ENCODE measurements at regions not wholly inside any gene's neighbourhood (a gene's known extent, or its start where the extent isn't known, plus 50 kb on each side); places are given as distances from the start of the nearest gene placed in this dataset.

- Histone ChIP-seq H3K4me1 (no peaks in the 10 kb centered on the region), H3K9me3 (no peaks in the 10 kb centered on the region), H3K27me3 (no peaks in the 10 kb centered on the region), H3K4me3 (no peak overlapping the region), H3K27ac (no peak overlapping the region), H3K36me3 (no peaks in the 10 kb centered on the region)
- no peak for TF ChIP-seq CTCF (IDR thresholded peaks at IDR 0.05)
- DNase-seq (ENCODE audit: low spot score): no peak
Measured at GRCh38 chr6:65922049-65922448, 215.0 kb upstream of the EYS start.

- no peak for DNase-seq (ENCODE audit: low spot score)
- no peaks in the 10 kb centered on the region for H3K27me3 ChIP-seq
- H3K4me3 ChIP-seq: no peak overlapping the region
- peaks cover 0 to 5% of the 10 kb centered on the region in 2 donors for H3K9me3 ChIP-seq
- no peaks in the 10 kb centered on the region for H3K36me3 ChIP-seq
- no peaks in the 10 kb centered on the region for H3K4me1 ChIP-seq
- no peak overlapping the region for H3K27ac ChIP-seq
- no peak for TF ChIP-seq CTCF (IDR thresholded peaks at IDR 0.05)
Measured at GRCh38 chr6:65908065-65908464, 201.0 kb upstream of the EYS start.

DNA sequence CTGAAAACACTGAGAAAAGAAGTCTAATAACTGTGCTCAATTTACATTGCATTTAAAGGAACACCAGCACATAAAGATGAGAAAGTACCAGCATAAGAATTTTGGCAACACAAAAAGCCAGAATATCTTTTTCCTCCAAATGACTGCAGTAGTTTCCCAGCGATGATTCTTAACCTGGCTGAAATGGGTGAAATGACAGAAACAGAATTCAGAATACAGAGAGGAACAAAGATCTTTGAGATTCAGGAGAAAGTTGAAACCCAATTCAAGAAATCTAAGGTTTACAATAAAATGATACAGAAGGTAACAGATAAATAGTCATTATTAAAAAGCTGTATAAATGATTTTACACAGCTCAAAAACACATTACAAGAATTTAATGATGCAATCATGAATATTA lies 197.0 kb upstream of the EYS start:
- no peak for TF ChIP-seq CTCF (IDR thresholded peaks at IDR 0.05)
- no peak overlapping the region for H3K27ac ChIP-seq
- H3K27me3 ChIP-seq: no peaks in the 10 kb centered on the region
- DNase-seq (ENCODE audit: low spot score): no peak
- H3K4me1 ChIP-seq: no peaks in the 10 kb centered on the region
- no peak overlapping the region for H3K4me3 ChIP-seq
- no peaks in the 10 kb centered on the region for H3K9me3 ChIP-seq
- H3K36me3 ChIP-seq: no peaks in the 10 kb centered on the region

DNA sequence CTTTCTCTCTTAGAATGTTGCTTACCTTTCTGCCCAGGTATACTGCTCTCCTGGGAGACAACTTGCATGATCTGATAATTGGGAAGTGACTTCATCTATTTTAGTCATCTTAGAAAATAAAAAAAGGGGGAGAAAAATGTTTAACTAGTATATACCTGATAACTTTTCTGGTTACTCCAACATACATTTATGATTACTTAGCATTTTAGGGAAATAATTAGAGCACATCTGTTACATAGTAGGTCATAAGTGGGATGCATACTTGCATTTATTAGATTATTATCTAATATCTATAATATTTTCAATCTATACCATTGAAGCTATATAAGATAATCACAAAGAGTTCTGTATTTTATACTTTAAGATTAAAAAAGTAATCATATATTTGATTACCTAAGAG lies 193.9 kb upstream of the EYS start:
- Histone ChIP-seq H3K36me3 (no peaks in the 10 kb centered on the region), H3K27me3 (no peaks in the 10 kb centered on the region), H3K9me3 (no peaks in the 10 kb centered on the region), H3K4me3 (no peak overlapping the region), H3K4me1 (no peaks in the 10 kb centered on the region), H3K27ac (no peak overlapping the region)
- no peak for TF ChIP-seq CTCF (IDR thresholded peaks at IDR 0.05)
- DNase-seq (ENCODE audit: low spot score): no peak

DNA sequence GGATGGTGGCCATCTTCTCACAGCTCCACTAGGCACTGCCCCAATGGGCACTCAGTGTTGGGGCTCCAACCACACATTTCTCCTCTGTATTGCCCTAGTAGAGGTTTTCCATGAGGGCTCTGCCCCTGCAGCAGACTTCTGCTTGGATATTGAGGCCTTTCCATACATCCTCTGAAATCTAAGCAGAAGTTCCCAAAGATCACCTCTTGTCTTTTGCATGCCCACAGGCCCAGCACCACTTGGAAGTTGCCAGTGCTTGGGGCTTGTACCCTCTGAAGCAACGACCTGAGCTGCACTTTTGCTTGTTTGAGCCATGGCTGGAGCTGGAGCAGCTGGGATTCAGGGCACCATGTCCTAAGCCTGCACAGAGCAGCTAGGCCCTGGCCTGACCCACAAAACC lies 189.1 kb upstream of the EYS start:
- no peak for DNase-seq (ENCODE audit: low spot score)
- H3K27ac ChIP-seq: no peak overlapping the region
- no peaks in the 10 kb centered on the region for H3K36me3 ChIP-seq
- no peak for TF ChIP-seq CTCF (IDR thresholded peaks at IDR 0.05)
- no peaks in the 10 kb centered on the region for H3K27me3 ChIP-seq
- H3K9me3 ChIP-seq: no peaks in the 10 kb centered on the region
- H3K4me3 ChIP-seq: no peak overlapping the region
- H3K4me1 ChIP-seq: no peaks in the 10 kb centered on the region

GRCh38 chr6:65876668-65877067 lies 169.6 kb upstream of the EYS start:
- Histone ChIP-seq H3K27ac (no peak overlapping the region), H3K27me3 (no peaks in the 10 kb centered on the region), H3K36me3 (no peaks in the 10 kb centered on the region), H3K4me3 (no peak overlapping the region), H3K4me1 (no peaks in the 10 kb centered on the region), H3K9me3 (no peaks in the 10 kb centered on the region)
- no peak for TF ChIP-seq CTCF (IDR thresholded peaks at IDR 0.05)
- no peak for DNase-seq (ENCODE audit: low spot score)

Data from right atrium auricular region (tissue), 2 donors.